LNCAP (cell line): ENCODE measurements at regions not wholly inside any gene's neighbourhood (a gene's known extent, or its start where the extent isn't known, plus 50 kb on each side); places are given as distances from the start of the nearest gene placed in this dataset.

Source experiments
- CTCF ChIP-seq: fragments of 450-650 bp; IDR thresholded peaks from 2 replicates; pipeline ENCODE4 v1.5.1; 2017; ENCODE audit warnings: mild to moderate bottlenecking

DNA sequence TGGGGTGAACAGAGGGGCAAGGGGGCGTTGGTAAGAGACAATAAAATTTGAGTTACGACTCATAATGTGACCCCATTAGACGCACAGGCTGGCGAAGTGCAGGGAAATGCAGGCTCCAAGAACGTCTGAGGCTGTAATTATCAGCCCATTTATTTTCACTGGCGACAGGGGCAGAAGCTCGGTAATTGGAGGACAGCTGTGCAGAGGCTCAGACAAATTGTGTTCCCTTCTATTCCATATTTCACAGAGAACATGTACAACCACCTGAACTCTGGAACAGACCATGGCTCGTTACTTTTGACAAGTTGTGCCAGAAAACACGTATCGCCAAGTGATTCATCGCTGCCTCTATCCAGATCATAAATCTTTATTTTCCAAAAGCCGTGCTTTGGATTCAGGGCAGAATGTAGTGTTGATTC, 137.3 kb upstream of the FRMD4A start:
- TF ChIP-seq CTCF = no peak

DNA sequence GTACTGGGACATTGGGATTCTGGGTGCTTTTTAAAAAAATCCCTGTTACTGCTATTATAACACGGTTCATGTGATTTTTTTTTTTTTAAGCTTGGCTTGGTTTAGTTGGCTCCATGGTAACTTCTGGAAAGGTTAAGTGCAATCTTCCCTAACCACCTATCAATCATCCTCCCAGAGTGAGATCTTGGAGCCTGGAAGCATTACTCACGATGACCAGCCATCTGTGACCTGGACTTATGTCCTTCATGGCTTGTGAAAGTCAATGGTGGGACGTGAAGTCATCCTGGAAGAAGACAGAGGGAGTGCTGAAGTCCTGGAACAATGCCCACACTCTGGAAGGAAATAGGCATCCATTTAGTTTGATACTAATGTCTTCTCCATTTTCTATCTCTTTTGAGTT, 135.5 kb upstream of the FRMD4A start:
- no peak for TF ChIP-seq CTCF

- TF ChIP-seq CTCF = no peak
Observed at GRCh38 chr10:14460447-14460846, 129.7 kb upstream of the FRMD4A start.

DNA sequence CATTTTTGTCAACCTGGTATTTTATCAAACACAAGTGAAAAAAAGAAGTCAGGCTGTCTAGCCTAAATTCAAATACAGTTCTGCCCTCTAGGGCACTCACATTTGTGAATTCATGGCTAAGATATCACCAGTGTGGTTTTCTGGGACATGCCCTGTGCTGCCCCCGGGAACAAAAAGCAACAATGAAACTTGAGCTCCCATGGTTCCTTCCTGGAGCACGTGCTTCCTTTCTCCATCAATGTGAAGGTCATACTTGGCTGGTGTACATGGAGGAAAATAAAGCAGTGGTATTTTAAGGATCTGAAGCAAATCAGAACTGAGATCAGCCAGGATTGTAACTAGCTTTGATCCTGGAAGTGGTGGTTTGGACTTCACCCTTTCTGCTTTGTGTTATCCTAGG, 128.9 kb upstream of the FRMD4A start:
- TF ChIP-seq CTCF = no peak

GRCh38 chr10:14456870-14457266, 126.1 kb upstream of the FRMD4A start:
- TF ChIP-seq CTCF = no peak

GRCh38 chr10:14456218-14456869, 125.6 kb upstream of the FRMD4A start:
- no peak for TF ChIP-seq CTCF

- no peak for TF ChIP-seq CTCF
Observed at GRCh38 chr10:14454629-14455028, 123.9 kb upstream of the FRMD4A start.

GRCh38 chr10:14454206-14454605, 123.5 kb upstream of the FRMD4A start:
- no peak for TF ChIP-seq CTCF
